Neutrophil (primary cell): ENCODE measurements at regions not wholly inside any gene's neighbourhood (a gene's known extent, or its start where the extent isn't known, plus 50 kb on each side); places are given as distances from the start of the nearest gene placed in this dataset.

Experiments
- H3K27ac ChIP-seq: fragments of 200-600 bp; sonication (generic); 2 replicates; pipeline ENCODE4 v1.5.1; 2016; ENCODE audit warnings: mild to moderate bottlenecking, moderate library complexity
- H3K27me3 ChIP-seq: fragments of 200-600 bp; sonication (generic); 2 replicates; pipeline ENCODE4 v1.6.0; 2016; ENCODE audit warnings: mild to moderate bottlenecking
- H3K36me3 ChIP-seq: fragments of 200-600 bp; sonication (generic); 2 replicates; pipeline ENCODE4 v1.5.1; 2017
- H3K4me1 ChIP-seq, 2 experiments: fragments of 200-600 bp in 1 of 2; sonication (generic) in 1 of 2; 1 replicate in 1 of 2; 2 replicates in 1 of 2; pipeline versions ENCODE4 v1.5.1 to v1.6.1; 2013 to 2016; ENCODE audit warnings: low read depth in 1 of 2, low read length in 1 of 2, mild to moderate bottlenecking in 1 of 2, moderate library complexity in 1 of 2; ENCODE audit not compliant: control insufficient read depth in 1 of 2, insufficient read depth in 1 of 2
- H3K4me3 ChIP-seq, 2 experiments: fragments of 200-600 bp in 1 of 2; sonication (generic) in 1 of 2; 1 replicate in 1 of 2; 2 replicates in 1 of 2; pipeline ENCODE4 v1.5.1; 2013 to 2016; ENCODE audit warnings: low read depth in 1 of 2, low read length in 1 of 2, mild to moderate bottlenecking in 1 of 2, moderate library complexity in 1 of 2
- H3K9me3 ChIP-seq: fragments of 200-600 bp; sonication (generic); 2 replicates; pipeline ENCODE4 v1.5.1; 2016
- CTCF ChIP-seq: fragments of 200-600 bp; sonication (generic); IDR thresholded peaks from 2 replicates; pipeline ENCODE4 v1.5.1; 2016; ENCODE audit warnings: antibody characterized with exemption

GRCh38 chr9:99531313-99531712 lies 290.4 kb upstream of the NR4A3 start:
- no peak for TF ChIP-seq CTCF
- Histone ChIP-seq H3K27me3 (no peaks in the 10 kb centered on the region), H3K4me3 (no peak overlapping the region)

GRCh38 chr9:99533421-99533820 lies 288.3 kb upstream of the NR4A3 start:
- Histone ChIP-seq H3K4me3 (no peak overlapping the region), H3K36me3 (no peaks in the 10 kb centered on the region), H3K27ac (no peak overlapping the region), H3K4me1 (no peaks in the 10 kb centered on the region), H3K9me3 (no peaks in the 10 kb centered on the region), H3K27me3 (no peaks in the 10 kb centered on the region)
- TF ChIP-seq CTCF = no peak

More at GRCh38 chr9:99531313-99531712, 290.4 kb upstream of the NR4A3 start:
- H3K4me1 ChIP-seq = no peaks in the 10 kb centered on the region
- H3K9me3 ChIP-seq = no peaks in the 10 kb centered on the region
- no peaks in the 10 kb centered on the region for H3K36me3 ChIP-seq
- H3K27ac ChIP-seq = no peak overlapping the region

DNA sequence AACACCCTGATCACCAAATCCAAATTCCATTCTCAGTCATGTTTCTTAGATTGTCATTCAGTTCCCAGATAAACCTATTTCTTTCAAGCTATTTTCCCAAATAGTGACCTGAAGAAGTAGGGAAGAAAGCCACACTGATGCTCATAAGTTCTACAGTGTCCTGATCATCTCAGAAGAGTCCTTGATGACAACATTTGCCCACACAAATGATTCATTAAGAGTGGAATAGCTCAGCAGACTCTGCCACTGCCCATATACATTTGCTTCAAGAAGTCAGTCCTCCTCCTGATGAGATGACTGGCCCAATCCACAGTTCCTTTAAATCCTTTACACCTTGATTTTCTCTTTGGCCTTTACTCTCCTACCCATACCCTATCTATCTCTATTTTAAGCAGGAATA lies 283.7 kb upstream of the NR4A3 start:
- Histone ChIP-seq H3K27ac (no peak overlapping the region), H3K27me3 (no peaks in the 10 kb centered on the region), H3K9me3 (no peaks in the 10 kb centered on the region), H3K4me1 (no peaks in the 10 kb centered on the region), H3K4me3 (no peak overlapping the region), H3K36me3 (no peaks in the 10 kb centered on the region)
- TF ChIP-seq CTCF = no peak

GRCh38 chr9:99544526-99544925 lies 277.2 kb upstream of the NR4A3 start:
- H3K9me3 ChIP-seq = no peaks in the 10 kb centered on the region
- H3K4me1 ChIP-seq = no peaks in the 10 kb centered on the region
- no peaks in the 10 kb centered on the region for H3K27me3 ChIP-seq
- no peaks in the 10 kb centered on the region for H3K36me3 ChIP-seq
- H3K4me3 ChIP-seq = no peak overlapping the region
- no peak overlapping the region for H3K27ac ChIP-seq
- TF ChIP-seq CTCF = no peak

DNA sequence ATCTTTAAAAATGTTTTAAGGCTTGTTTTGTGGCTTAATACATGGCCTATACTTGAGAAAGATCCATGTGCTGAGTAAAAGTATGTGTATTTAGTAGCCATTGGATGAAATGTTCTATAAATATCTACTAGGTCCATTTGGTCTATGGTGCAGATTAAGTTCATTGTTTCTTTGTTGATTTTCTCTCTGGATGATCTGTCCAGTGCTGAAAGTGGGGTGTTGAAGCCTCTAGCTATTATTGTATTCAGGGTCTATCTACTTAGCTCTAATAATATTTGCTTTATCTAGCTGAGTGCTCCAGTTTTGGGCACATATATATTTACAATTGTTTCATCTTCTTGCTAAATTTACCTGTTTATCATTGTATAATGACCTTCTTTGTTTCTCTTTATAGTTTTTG lies 272.2 kb upstream of the NR4A3 start:
- no peak for TF ChIP-seq CTCF
- no peak overlapping the region for H3K4me3 ChIP-seq
- H3K27me3 ChIP-seq = no peaks in the 10 kb centered on the region
- no peaks in the 10 kb centered on the region for H3K36me3 ChIP-seq
- no peak overlapping the region for H3K27ac ChIP-seq
- no peaks in the 10 kb centered on the region for H3K9me3 ChIP-seq
- H3K4me1 ChIP-seq = no peaks in the 10 kb centered on the region

DNA sequence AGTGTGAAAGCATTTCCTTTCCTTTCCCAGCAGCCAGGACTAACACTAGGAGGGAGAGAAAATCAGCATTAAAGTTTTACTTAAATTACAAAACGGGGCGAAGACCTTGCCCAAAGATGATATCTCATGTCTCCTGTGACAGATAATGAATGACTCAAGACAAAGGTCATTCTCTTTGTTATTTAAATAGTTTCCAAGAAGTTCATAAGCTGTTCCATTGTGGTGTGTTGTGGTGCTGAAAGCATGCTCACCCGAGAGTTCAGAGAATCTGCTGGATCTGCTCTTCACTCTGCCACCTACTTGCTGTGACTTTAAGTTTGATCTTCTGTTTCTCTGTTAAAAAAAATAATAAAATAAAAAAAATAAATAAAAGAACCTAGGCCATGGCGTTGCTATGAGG lies 265.9 kb upstream of the NR4A3 start:
- Histone ChIP-seq H3K9me3 (no peaks in the 10 kb centered on the region), H3K27me3 (no peaks in the 10 kb centered on the region), H3K4me3 (no peak overlapping the region), H3K4me1 (no peaks in the 10 kb centered on the region), H3K27ac (no peak overlapping the region), H3K36me3 (no peaks in the 10 kb centered on the region)
- TF ChIP-seq CTCF = no peak
